Heart left ventricle (tissue), 16 donors: ENCODE measurements at regions not wholly inside any gene's neighbourhood (a gene's known extent, or its start where the extent isn't known, plus 50 kb on each side); places are given as distances from the start of the nearest gene placed in this dataset.

Experiments used
- ATAC-seq, 4 donors: fragments of 200-7000 bp; cut with Tn5 transposase; one replicate each; pipeline ENCODE4 v1.9.1; 2020 to 2022; ENCODE audit warnings: moderate library complexity in 4 of 4, mild to moderate bottlenecking in 3 of 4, moderate number of reproducible peaks in 1 of 4
- DNase-seq, 5 donors: peaks; one replicate each; pipeline ENCODE4 v3.0.0-alpha.2; 2020
- H3K27ac ChIP-seq, 12 donors: fragments of 200-600 bp; sonication (generic) in 4 of 12; one replicate each; pipeline versions ENCODE4 v1.5.0 to v1.8.0; 2016 to 2022; ENCODE audit warnings: mild to moderate bottlenecking in 2 of 12
- H3K27me3 ChIP-seq, 9 donors: fragments of 200-600 bp; sonication (generic) in 2 of 9; one replicate each; pipeline versions ENCODE4 v1.5.1 to v1.8.0; 2016 to 2022; ENCODE audit warnings: mild to moderate bottlenecking in 3 of 9
- H3K36me3 ChIP-seq, 9 donors: fragments of 200-600 bp; sonication (generic) in 2 of 9; one replicate each; pipeline versions ENCODE4 v1.5.0 to v1.8.0; 2018 to 2022; ENCODE audit warnings: mild to moderate bottlenecking in 2 of 9
- H3K4me1 ChIP-seq, 12 donors: fragments of 200-600 bp; sonication (generic) in 4 of 12; one replicate each; pipeline versions ENCODE4 v1.5.0 to v1.8.0; 2016 to 2022; ENCODE audit warnings: mild to moderate bottlenecking in 3 of 12
- H3K4me3 ChIP-seq, 12 donors: fragments of 200-600 bp; sonication (generic) in 4 of 12; one replicate each; pipeline versions ENCODE4 v1.5.0 to v1.8.0; 2017 to 2022; ENCODE audit warnings: mild to moderate bottlenecking in 9 of 12, moderate library complexity in 4 of 12
- H3K9me3 ChIP-seq, 12 donors: fragments of 200-600 bp; sonication (generic) in 4 of 12; one replicate each; pipeline versions ENCODE4 v1.5.0 to v1.8.0; 2016 to 2022; ENCODE audit warnings: mild to moderate bottlenecking in 1 of 12
- CTCF ChIP-seq, 12 donors: fragments of 200-600 bp; sonication (generic) in 4 of 12; IDR thresholded peaks; one replicate each; pipeline versions ENCODE4 v1.5.0 to v1.8.0; 2018 to 2022; ENCODE audit warnings: antibody characterized with exemption in 12 of 12, mild to moderate bottlenecking in 5 of 12
- POLR2A ChIP-seq, 2 donors: fragments of 450-650 bp; IDR thresholded peaks; one replicate each; pipeline ENCODE4 v1.6.1; 2017; ENCODE audit warnings: antibody characterized with exemption in 2 of 2, mild to moderate bottlenecking in 2 of 2, moderate library complexity in 2 of 2
- WGBS, 4 donors: extraction: QIAGEN DNeasy Blood & Tissue Kit in 2 of 4; methylation state at CpG; one replicate each; pipeline versions ENCODE4 v1.1.5 to v1.1.7; 2013 to 2018; 5-methylcytosine and 5-hydroxymethylcytosine counted together
- intact Hi-C, 10 donors: fragments of 100-400 bp; cut with DNase I; formaldehyde crosslinking; loops; one replicate each; pipeline versions ENCODE4 v1.11.1 to v1.14.2; 2022
- donor health status: ischemic (EF 13 %, LVEDD 7.1; RV severe dilation, severe dysfunction).
- donor health status: healthy with polysubstance abuse.
- donor health status: DM: no; HTN: yes; CAD: no.
- donor health status: DM: no; HTN: no; CAD: no.
- donor health status: ischemic (EF 25% LVEDD 6.9; RV normal size, moderate dysfunction).
- donor health status: ischemic (EF 25% LVEDD 5.7; RV mildly dilated, moderate dysfunction).
- donor health status: healthy.
- donor health status: DM: yes; HTN: yes; CAD: no.
- donor health status: ischemic (EF 35%, LVEDD 5.7; RV mildly dilated, moderate dysfunction).
- donor health status: nonischemic (EF 11% LVEDD 7.7; RV severe dilation, severe dysfunction).
- donor health status: DM: yes; HTN: yes; CAD: no.
- donor health status: PGD.
- donor health status: ischemic (EF 29% LVEDD 5.4; RV normal size, mild dysfunction).
- donor health status: nonischemic (EF 23%, LVEDD 6.1; RV moderate dilation, normal function).

DNA sequence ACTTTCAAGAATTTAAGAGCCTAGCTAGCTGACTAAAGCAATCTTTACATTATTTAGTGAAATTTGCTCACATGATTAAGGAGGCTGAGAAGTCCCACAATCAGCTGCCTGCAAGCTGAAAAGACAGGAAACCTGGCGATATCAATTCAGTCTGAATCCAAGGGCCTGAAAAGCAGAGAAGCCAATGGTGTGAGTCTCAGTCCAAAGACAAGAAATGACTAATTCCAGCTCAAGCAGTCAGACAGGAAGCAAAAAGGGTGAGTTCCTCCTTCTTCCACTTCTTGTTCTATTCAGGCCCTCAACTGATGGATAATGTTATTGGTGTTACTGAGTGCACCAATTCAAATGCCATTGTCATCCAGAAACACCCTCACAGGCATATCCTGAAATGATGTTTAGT is 1231.6 kb upstream of the CELF2 start:
- TF ChIP-seq POLR2A (IDR thresholded peaks at IDR 0.05) (no peak), CTCF (IDR thresholded peaks at IDR 0.05) (no peak)
- no peak overlapping the region for H3K27ac ChIP-seq
- H3K9me3 ChIP-seq, result peaks cover 0 to 3% (median 0%) of the 10 kb centered on the region in 12 donors
- no peaks in the 10 kb centered on the region for H3K4me1 ChIP-seq
- no peak overlapping the region for H3K4me3 ChIP-seq
- intact Hi-C loops, result no loop called here
- no peak for ATAC-seq
- H3K27me3 ChIP-seq, result no peaks in the 10 kb centered on the region
- WGBS, 4 donors, result 52 to 62% (median 62%) methylated on average over 1 of the region's 1 CpG
- H3K36me3 ChIP-seq, result no peaks in the 10 kb centered on the region
- no peak for DNase-seq

GRCh38 chr10:9786576-9786975 is 1231.1 kb upstream of the CELF2 start:
- H3K9me3 ChIP-seq, result peaks cover 0 to 3% (median 0%) of the 10 kb centered on the region in 12 donors
- intact Hi-C loops, result no loop called here
- H3K27me3 ChIP-seq, result no peaks in the 10 kb centered on the region
- 85 to 91% (median 87%) methylated on average over 3 of the region's 3 CpGs for WGBS, 4 donors
- no peak for ATAC-seq
- H3K4me1 ChIP-seq, result no peaks in the 10 kb centered on the region
- H3K36me3 ChIP-seq, result no peaks in the 10 kb centered on the region
- DNase-seq, result no peak
- TF ChIP-seq POLR2A (IDR thresholded peaks at IDR 0.05) (no peak), CTCF (IDR thresholded peaks at IDR 0.05) (no peak)
- H3K4me3 ChIP-seq, result no peak overlapping the region
- no peak overlapping the region for H3K27ac ChIP-seq

DNA sequence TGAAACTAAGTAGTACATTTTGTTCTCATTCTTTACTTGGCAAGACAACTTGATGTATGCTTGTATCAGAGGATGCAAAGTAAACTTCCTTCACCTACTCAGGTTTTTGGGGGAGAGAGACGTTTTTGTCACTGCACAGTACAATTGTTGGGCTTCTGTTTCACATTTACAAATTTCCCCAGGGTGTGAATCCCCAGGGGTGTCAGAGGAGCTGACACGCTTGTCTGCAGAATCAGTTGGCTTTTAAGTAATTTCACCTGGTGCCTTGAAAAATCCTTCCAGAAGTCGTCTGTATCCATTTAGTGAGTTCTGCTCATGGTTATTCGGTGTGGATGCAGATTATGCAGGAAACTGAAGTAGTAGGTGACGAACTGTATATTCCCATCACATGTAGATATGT is 1227.7 kb upstream of the CELF2 start:
- DNase-seq (no peak), ATAC-seq (no peak)
- H3K27ac ChIP-seq, result no peak overlapping the region
- H3K27me3 ChIP-seq, result no peaks in the 10 kb centered on the region
- intact Hi-C loops, result no loop called here
- H3K4me3 ChIP-seq, result no peak overlapping the region
- no peaks in the 10 kb centered on the region for H3K4me1 ChIP-seq
- H3K36me3 ChIP-seq, result no peaks in the 10 kb centered on the region
- TF ChIP-seq CTCF (IDR thresholded peaks at IDR 0.05) (no peak), POLR2A (IDR thresholded peaks at IDR 0.05) (no peak)
- H3K9me3 ChIP-seq, result no peaks in the 10 kb centered on the region
- whole genome bisulfite sequencing, 4 donors, result 51 to 65% (median 60%) methylated on average over 5 of the region's 5 CpGs

DNA sequence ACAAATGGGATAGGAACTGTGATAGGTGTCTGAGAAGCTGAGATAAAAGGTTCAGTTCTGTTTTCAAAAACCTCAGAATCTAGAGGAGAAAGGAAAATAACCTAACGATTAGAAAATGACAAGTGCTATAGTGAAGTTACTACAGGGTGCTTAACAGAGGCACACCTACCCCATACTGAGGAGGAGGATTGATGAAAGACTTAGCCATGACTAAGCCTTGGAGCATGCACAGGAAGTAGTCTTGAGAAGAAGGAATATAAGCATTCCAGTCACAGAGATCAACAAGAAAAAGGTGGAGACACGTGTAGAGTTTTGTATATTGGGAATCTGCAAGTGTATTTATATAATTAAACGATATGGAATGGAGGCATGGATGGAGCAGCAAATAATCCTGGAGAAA is 1225.5 kb upstream of the CELF2 start:
- H3K4me1 ChIP-seq, result peaks cover 0 to 11% (median 1%) of the 10 kb centered on the region in 12 donors
- ATAC-seq (no peak), DNase-seq (no peak)
- no peaks in the 10 kb centered on the region for H3K9me3 ChIP-seq
- no peak overlapping the region for H3K27ac ChIP-seq
- 68 to 76% (median 73%) methylated on average over 3 of the region's 3 CpGs for WGBS, 4 donors
- H3K4me3 ChIP-seq, result no peak overlapping the region
- H3K36me3 ChIP-seq, result no peaks in the 10 kb centered on the region
- no peaks in the 10 kb centered on the region for H3K27me3 ChIP-seq
- intact Hi-C loops, result no loop called here
- TF ChIP-seq POLR2A (IDR thresholded peaks at IDR 0.05), result no peak
- no peak for TF ChIP-seq CTCF (IDR thresholded peaks at IDR 0.05)
